GM18909 (cell line): ENCODE measurements at regions not wholly inside any gene's neighbourhood (a gene's known extent, or its start where the extent isn't known, plus 50 kb on each side); places are given as distances from the start of the nearest gene placed in this dataset.

Source experiments
- ATAC-seq: cut with Tn5 transposase; IDR thresholded peaks from one replicate; pipeline ENCODE4 v1.9.1; 2021; ENCODE audit warnings: mild to moderate bottlenecking; ENCODE audit not compliant: unreplicated experiment, poor library complexity

DNA sequence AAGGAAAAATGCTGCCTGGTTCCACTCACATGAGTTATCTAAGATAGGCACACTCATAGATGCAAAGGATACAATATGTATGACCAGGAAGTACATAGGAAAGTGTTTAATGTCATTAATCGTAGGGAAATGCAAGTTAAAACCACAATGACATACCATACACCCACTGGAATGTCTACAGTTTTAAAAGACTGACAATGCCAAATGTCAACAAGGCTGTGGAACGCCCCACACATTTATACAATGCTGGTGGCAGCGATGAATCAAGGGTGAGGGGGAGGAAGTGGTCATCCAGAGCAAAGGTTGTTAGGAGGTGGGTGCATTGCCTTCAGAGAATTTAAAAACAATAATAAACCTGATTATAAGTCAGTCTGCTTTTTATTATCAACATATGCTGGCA lies 437.8 kb downstream of the ARHGEF28 start:
- no peak for ATAC-seq

DNA sequence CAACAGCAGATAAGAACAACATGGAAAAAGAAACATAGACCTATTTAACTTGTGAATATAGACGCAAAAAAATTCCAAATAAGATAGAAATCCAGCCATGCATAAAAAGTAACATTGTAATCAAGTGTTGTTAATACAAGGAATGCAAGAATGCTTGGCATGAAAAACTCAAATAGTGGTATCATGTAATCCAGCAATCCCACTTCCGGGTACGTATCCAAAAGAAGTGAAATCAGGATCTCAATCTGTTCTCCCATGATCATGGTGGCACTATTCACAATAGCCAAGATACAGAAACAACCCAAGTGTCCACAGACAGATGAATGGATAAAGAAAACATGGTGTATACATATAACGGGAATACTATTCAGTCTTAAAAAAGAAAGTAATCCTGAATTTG lies 437.4 kb downstream of the ARHGEF28 start:
- ATAC-seq = no peak

DNA sequence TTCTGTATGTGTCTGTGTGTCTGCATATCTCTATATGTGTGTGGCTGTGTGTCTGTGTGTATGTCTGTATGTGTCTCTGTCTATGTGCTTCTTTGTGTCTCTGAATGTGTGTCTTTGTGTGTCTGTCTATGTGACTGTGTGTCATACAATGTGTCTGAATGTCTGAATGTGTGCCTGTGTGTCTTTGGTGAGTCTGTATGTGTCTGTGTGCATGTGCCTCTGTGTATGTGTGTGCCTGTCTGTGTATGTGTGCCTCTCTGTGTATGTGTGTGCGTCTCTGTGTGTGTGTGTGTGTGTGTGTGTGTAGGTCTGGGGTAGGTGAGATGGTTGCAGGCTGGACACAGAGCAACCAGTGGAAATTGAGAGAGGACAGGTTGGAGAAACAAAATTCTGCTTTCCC lies 435.3 kb downstream of the ARHGEF28 start:
- no peak for ATAC-seq

DNA sequence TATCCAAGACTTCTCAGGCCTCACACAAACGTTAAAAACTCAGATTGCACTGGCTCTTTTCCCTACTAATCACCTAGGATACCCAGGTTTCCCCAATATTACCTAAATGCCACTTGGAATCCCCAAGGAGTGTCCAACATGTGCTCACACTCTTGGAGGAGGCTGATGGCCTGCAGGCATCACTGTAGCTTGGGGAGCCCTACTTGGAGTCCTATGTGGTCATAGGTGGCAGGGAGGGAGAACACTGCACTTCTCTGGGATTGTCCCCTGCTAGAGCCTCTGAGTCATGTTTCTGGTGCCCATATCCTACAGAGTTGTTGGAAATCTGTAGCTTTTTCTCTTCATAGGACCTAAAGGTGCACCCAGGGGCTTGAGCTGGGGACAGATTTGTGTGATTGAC lies 433.7 kb downstream of the ARHGEF28 start:
- ATAC-seq = no peak

DNA sequence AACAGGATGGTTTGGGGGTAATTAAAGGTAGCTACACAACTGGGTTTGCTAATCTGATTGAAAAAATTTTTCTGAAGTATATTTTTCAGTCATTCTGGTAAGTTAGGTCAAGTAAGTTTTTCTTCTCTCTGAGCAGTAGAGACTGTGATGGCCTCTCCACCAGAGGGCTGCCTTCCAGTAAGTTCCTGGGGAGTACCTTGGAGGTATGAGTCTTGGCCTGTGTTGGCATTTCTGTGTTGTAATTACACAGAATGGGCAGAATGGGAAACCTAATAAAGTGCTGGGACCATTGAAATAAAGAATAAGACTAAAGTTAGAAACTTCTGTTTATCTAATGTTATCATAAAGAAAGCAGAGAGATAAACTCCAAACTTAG lies 430.8 kb downstream of the ARHGEF28 start:
- no peak for ATAC-seq

DNA sequence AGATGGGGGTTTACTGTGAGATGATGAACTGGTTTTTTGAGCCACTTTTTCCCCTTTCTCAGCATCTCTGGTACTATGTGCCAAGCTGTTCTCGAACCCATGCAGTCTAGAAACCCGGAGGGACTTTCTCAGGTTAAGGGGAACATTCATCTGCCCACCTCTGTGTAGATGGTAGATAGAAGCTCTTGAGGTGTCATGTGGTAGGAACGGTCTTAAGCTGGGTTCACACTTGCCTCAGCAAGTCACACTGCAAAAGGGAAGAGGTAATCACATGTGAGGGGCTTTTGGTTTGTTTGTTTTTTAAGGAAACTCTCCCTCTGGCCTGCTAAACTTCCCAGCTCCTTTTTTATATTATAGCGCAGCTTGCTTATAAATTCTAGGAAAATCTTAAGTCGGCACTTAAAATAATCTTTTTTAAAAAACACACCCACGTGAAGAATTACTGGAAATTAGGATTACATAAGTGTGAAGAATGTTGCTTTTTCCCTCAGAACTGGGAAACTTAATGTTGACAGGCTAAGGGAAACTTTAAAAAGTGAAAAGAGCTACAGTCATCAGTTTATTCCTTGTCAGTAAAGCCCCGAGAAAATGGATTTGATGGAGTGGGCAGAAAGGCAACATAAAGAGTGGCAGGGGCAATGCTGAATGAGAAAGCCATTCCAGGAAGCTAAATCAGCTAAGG lies 430.3 kb downstream of the ARHGEF28 start:
- no peak for ATAC-seq

DNA sequence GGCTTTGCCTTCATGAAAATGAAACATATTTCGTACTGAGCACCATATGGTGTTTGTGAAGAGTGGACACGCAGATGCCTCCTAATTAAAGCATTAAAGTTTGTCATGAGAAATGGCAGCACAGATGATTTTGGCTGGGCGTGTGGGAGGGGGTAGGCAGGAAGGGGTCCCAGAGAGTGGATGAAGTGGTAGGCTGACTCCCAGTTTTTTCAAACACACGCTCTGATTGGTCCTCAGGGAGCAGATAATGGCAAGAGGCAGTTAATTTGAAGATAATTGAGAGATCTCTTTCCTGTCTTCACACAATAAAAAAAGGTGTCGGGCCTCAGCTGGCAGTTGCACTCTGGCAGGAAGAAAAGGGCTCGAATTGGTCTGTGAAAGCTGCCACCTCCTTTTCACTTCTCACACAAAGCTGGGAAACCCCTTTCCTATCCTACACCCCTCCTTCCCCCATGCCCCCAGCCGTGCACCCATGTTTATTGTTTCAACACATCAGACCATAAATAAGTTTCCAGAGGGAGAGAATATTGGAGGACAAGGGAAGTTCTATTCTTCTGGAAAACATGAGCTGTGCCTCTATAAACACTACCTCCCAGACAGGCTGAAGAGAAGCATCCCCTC lies 429.6 kb downstream of the ARHGEF28 start:
- no peak for ATAC-seq

DNA sequence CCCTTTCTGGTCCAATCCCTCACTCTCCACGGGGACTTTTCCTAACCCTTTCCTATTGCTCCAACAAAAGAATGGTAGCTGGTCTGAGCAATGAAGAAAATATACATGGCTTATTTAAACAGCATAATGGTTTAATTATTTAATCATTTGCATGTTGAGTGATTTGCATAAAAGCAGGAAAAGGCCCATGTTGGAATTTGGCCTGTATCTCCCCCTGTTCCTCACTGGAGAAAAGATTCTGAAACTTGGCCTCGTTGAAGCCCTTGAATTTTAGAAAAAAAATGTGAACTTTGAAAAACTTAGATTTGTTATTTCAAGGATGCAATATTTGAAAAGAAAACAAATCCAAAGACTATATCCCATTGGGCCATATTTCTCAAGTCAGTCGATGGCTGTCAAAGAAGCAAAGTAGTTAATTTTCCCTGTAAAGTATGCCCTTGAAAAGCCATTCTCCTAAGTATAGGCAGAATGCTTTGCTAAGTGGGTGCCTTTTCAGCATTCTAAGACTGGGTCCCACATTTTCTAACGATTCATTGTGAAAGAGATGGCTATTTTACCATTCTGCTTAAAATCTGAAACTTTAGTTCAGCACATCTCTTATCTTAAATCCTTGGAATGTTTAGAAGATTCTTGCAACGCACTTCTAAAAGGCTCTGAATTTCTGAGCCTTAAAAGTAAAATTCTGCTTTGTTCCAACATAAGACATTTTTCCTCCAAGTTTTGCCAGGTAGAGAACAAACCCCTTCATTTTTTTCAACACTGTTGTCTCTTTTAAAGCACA lies 428.8 kb downstream of the ARHGEF28 start:
- no peak for ATAC-seq

DNA sequence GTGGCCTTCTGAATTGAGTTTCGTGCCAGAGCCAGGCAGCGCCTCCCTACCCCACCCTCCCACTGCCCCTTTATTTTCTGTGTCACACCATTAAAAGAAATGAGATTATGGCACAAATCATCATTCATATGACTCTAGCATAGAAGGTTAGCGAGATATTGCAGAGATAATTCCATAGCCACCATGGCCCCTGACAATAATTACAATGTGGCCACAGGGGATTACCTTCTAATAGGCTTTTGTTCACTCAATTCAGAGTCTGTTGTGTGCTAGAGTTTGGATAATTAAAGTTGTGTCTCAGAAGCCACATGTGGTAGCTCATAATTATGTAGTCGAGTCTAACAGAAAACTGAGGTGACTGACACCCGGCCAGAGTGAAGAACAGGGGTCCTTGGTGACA lies 428.1 kb downstream of the ARHGEF28 start:
- no peak for ATAC-seq

DNA sequence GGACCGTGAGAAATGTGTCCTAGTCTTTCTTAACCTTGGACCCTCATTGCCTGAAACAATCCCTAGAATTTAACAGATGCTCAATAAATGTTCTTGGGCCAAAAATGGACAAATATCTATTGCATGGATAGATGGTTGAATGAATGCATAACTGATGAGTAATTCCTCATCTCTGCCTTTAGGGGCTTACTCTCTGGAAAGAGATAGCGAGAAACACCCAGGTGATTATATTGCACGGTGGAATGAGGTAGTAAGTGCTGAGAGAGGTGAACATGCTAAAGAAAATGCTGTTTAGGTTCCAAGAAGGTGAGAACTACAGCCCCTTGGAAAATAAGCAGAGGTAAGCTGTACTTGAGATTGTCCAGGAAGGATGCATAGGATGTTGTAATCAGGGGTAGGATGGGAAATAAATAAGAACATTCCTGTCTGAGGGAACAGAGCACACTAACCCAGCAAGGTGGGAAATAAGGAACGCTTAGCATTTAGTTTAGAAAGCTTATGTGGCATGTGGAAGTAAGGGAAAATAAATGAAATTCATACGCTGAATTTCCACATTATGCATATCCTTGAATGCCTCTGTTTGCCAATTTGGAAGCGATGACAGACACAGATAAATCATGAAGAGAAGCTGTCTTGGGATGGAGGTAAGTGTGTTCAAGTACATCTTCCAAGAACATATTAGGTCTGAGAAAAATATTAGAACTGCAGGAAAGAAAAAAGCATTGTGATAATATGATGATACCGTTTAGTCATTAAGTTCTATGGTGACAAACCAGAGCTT lies 426.6 kb downstream of the ARHGEF28 start:
- ATAC-seq = no peak

DNA sequence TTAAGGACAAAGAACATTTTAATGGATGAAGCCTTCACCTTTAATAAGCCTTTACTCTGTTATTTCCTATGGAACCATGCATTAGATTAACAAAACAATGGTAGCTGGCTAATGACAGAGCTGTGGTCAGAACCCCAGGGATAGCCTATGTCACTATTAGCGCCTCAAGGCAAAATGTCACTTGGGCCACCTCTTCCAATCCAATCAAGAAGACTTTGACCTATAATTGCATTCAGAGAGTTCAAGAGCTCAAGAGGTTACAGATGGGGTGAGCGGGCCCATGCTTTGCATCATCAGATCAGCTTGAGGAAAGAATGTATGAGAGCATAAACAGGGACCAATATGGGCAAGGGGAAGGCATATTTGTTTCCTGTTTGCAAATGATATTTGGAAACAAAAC lies 425.1 kb downstream of the ARHGEF28 start:
- ATAC-seq = no peak

DNA sequence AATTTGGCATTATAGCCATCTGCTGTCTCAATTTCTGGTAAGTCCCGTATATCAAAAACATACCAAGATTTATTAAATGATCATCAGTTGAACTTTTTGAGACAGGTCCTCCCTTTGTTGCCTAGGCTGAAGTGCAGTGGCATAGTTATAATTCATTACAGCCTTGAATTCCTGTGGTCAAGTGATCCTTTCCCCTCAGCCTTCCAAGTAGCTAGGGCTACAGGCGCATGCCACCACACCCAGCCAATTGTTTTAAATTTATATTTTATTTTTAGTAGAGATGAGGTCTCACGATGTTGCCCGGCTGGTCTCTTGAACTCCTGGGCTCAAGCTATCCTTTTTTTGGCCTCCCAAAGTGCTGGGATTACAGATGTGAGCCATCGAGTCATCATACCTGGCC lies 418.9 kb downstream of the ARHGEF28 start:
- ATAC-seq = no peak

DNA sequence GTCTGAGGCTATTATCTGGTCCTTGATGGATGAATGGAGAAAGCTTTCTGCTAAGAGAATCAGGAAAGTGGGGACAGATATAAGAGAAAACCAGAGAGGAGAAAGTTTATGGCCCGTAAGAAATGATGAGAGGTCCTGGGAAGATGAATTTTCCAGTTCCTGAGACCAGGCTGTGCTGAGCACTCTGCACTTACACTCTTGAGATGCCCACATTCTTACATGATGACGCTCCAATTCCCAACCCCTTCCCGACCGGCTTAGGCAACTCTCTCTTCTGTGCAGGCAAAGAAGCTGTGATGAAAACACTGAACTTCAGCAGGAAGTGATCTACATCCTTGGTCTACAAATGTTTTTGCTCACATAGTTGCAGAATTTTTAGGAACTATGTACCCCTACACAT lies 417.0 kb downstream of the ARHGEF28 start:
- no peak for ATAC-seq

DNA sequence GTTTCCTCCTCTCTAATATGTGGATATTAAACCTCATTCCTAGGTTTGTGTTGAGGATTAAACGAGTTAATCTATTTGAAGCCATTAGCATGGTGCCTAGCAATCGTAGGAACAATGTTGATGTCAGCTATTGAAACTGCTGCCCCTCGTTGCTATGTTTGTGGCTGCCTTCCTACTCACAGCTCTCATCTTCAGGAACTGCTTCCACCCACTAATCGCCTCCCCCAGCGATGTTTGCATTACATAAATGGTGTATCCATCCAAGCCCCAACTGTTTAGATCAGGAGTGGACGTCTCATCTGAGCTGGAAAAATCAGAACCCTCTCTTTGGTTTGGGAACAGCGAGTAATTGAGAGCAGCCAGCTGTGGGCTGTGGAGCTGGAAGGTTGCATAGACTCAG lies 416.6 kb downstream of the ARHGEF28 start:
- ATAC-seq = no peak

DNA sequence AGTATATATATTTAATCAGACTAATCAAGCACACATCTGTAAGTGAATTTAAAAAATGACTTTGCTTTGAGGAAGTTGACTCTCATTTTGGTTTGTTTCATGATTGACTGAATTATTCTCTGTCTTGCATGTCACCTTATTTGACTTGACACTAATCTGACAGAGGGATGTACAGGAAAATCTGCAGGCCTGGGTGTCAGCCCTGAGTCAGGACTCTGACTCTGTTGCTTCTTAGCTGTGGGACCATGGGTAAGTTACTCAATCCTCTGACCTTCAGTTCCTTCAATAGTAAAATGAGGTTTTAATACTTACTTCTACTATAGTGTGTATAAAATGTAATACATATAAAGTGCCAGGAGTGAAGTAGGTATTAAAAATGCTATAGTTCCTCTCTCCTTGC lies 415.9 kb downstream of the ARHGEF28 start:
- ATAC-seq = no peak

DNA sequence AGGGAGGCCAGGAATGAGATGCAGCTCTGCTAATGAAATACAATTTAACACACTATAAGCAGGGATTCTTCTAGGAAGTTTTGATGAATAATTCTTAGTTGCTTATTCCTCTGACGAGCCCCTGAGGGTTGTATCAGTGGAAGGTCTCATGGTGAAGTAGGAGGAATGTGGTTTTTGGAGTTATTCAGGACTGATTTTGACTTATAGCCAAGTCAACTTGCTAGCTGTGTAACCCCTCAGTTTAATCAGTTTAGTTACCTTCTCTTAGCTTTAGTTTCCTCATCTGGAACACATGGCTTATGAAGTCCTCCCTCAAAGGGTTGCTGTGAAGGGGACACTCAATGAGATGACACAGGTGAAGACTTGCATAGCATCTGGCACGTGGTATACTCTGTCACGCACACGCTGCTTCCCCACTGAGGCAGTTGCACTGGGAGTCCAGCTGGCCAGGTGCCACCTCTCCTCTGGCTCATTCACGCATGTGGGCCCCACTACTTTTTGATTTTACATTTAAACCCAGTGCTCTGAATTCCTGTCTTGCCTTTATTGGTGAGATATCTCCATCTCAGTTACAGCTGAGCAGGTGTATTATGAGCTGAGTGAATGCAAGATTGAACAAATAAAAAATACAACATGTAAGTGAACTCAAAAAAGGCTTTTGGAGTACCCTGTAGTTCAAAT lies 415.0 kb downstream of the ARHGEF28 start:
- no peak for ATAC-seq

DNA sequence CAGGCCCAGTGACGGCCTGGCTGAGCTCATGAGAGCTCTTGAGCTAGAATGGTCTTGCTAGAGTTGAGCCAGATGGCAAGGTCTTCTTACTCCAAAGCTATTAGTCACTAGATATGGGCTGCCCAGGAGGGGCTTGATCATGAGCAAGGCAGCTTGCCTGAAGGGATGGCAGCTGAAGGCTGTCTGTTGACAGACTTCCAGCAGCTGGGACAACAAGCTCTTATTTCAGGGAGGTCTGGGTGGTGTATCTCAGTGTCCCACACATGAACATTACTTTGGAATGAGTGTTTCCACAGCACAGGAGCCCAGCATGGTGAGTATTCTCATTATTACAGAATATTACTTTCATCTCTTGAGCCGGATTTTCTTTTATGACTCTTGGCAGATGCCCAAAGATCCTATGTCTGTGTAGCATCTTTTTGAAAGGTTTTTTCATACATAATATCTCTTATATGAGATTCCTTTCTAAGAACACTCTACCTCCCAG lies 414.1 kb downstream of the ARHGEF28 start:
- no peak for ATAC-seq

DNA sequence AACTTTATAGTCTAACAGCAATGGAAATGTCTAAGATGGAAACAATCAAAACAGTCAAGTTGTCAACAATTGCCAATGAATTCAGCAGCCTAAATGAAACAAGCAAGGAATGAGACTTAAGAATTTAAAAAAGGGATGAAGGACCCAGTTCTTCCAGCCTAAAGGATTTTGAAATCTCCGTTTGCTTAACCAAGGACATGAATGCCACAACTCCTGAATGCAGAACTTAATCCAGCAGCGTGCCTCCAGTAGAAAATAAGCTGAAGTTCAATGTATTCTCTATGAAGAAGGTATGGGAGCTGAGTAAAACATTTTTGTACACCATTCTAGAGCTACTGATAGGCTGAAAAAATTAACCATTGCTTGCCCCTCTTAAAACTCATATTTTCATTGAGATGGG lies 411.3 kb downstream of the ARHGEF28 start:
- no peak for ATAC-seq

DNA sequence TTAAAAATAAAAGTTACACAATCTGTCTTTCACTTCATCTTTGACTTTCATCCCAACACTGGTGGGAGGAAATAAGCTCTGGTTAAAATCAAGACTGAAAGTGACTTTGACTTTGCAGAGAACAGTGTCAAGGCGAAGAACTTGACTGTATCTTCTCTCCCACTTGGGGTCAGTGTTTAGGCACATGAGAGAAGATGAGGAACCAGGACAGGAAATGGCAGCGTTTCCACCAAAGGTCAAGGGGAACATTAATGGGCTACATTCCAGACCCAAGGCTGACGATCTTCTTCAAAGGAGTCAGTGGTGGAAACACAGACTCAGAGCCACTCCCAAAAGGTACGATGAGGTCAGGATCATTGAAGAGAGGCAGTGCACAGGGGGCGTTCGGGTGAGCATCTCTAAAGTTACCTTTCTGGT lies 409.5 kb downstream of the ARHGEF28 start:
- ATAC-seq = peak; percentile 45

DNA sequence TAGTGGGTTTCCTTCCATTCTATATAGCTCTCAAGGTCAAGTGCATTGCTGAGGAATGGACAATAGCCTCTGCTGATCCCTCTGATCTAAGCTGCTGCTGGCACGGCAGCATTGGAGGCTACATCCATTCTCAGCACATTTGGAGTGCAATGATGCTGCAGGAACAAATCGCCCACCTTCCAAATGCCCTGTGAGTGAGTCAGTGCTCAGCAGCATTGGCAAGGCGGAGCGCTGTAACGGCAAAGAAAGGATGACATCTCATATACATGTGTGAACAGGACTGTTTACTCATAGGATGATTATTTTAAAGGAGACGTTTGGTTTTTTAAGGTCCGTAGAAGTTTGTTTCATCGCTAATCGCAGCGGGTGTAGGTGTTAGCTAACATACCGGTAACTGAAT lies 408.7 kb downstream of the ARHGEF28 start:
- ATAC-seq = no peak
